A673 (cell line): ENCODE measurements at regions not wholly inside any gene's neighbourhood (a gene's known extent, or its start where the extent isn't known, plus 50 kb on each side); places are given as distances from the start of the nearest gene placed in this dataset.

Experiments used
- BruUV-seq: library from RNA; stranded (reverse); fragments of 400-500 nt; replicated peaks from 2 replicates; lab custom pipeline; 2021; lab: Mats Ljungman, UMichigan
- CTCF ChIA-PET: fragments of 300-600 bp; sonication (Branson Sonifier 250); formaldehyde crosslinking; loops from one replicate; lab custom pipeline; 2022; ENCODE audit warnings: antibody characterized with exemption; lab: Charles Lee
- POLR2A ChIA-PET: fragments of 300-600 bp; sonication (Branson Sonifier 250); formaldehyde crosslinking; loops from one replicate; lab custom pipeline; 2022; ENCODE audit warnings: antibody characterized with exemption; ENCODE audit not compliant: low non-redundant PET; lab: Charles Lee
- DNase-seq: peaks from one replicate; pipeline ENCODE4 v3.0.0-alpha.2; 2015; ENCODE audit warnings: low spot score
- H3K27ac ChIP-seq: fragments of 200-600 bp; sonication (generic); 2 replicates; pipeline ENCODE4 v1.5.1; 2016; ENCODE audit warnings: mixed run types, low read depth, mild to moderate bottlenecking, mixed read lengths, antibody characterized with exemption, low read length; ENCODE audit not compliant: poor library complexity, severe bottlenecking
- H3K27me3 ChIP-seq: fragments of 200-600 bp; sonication (generic); replicated peaks from 2 replicates; pipeline ENCODE4 v1.6.1; 2017; ENCODE audit warnings: mixed run types, low read depth, mild to moderate bottlenecking, mixed read lengths, antibody characterized with exemption, low read length; ENCODE audit not compliant: insufficient read depth, poor library complexity
- H3K36me3 ChIP-seq: fragments of 200-600 bp; sonication (generic); 2 replicates; pipeline ENCODE4 v1.6.1; 2016; ENCODE audit warnings: mixed run types, mild to moderate bottlenecking, mixed read lengths, antibody characterized with exemption, low read length; ENCODE audit not compliant: insufficient read depth, poor library complexity, severe bottlenecking
- H3K4me1 ChIP-seq: fragments of 200-600 bp; sonication (generic); 2 replicates; pipeline ENCODE4 v1.6.1; 2017; ENCODE audit warnings: mixed run types, mild to moderate bottlenecking, mixed read lengths, antibody characterized with exemption, low read length; ENCODE audit not compliant: insufficient read depth, poor library complexity, severe bottlenecking
- H3K4me3 ChIP-seq: fragments of 200-600 bp; sonication (generic); 2 replicates; pipeline ENCODE4 v1.5.1; 2016; ENCODE audit warnings: low read depth, mixed run types, mild to moderate bottlenecking, mixed read lengths, low read length; ENCODE audit not compliant: poor library complexity, severe bottlenecking
- H3K9me3 ChIP-seq: fragments of 200-600 bp; sonication (generic); 2 replicates; pipeline ENCODE4 v1.6.1; 2016; ENCODE audit warnings: mixed run types, low read depth, mild to moderate bottlenecking, mixed read lengths, antibody characterized with exemption, low read length; ENCODE audit not compliant: poor library complexity, severe bottlenecking
- CTCF ChIP-seq: fragments of 300-800, 200-600 bp; sonication (generic); conservative IDR thresholded peaks from 2 replicates; pipeline ENCODE4 v1.5.1; 2017; ENCODE audit warnings: low read depth, mild to moderate bottlenecking, antibody characterized with exemption, low read length, moderate library complexity, mixed read lengths
- EZH2 ChIP-seq: fragments of 200-600 bp; sonication (generic); IDR thresholded peaks from 2 replicates; pipeline ENCODE4 v1.6.1; 2017; ENCODE audit warnings: borderline replicate concordance, low read depth, mild to moderate bottlenecking, mixed read lengths, antibody characterized with exemption, low read length; ENCODE audit not compliant: poor library complexity, severe bottlenecking
- intact Hi-C: fragments of 100-400 bp; cut with micrococcal nuclease; formaldehyde crosslinking; loops from one replicate; pipeline ENCODE4 v1.10.0; 2022; ENCODE audit not compliant: unreplicated experiment

GRCh38 chr16:82382521-82382920 is 212.5 kb upstream of the MPHOSPH6 start:
- intact Hi-C loops, result no loop called here
- Histone ChIP-seq H3K4me1 (no peaks in the 10 kb centered on the region), H3K9me3 (no peaks in the 10 kb centered on the region), H3K4me3 (no peak overlapping the region), H3K27me3 (no peaks in the 10 kb centered on the region), H3K36me3 (no peaks in the 10 kb centered on the region), H3K27ac (no peak overlapping the region)
- no peak for TF ChIP-seq CTCF
- TF ChIP-seq EZH2, result no peak
- no TSS peak for BruUV-seq
- DNase-seq, result no peak
- POLR2A ChIA-PET, result no interaction called here
- CTCF ChIA-PET, result no interaction called here

GRCh38 chr16:82379551-82379950 is 209.5 kb upstream of the MPHOSPH6 start:
- no peak for TF ChIP-seq CTCF
- no peak for TF ChIP-seq EZH2
- ChIA-PET POLR2A (no interaction called here), CTCF (no interaction called here)
- intact Hi-C loops, result no loop called here
- no peak overlapping the region for H3K27ac ChIP-seq
- H3K36me3 ChIP-seq, result no peaks in the 10 kb centered on the region
- H3K27me3 ChIP-seq, result no peaks in the 10 kb centered on the region
- H3K9me3 ChIP-seq, result no peaks in the 10 kb centered on the region
- H3K4me3 ChIP-seq, result no peak overlapping the region
- DNase-seq, result no peak
- no peaks in the 10 kb centered on the region for H3K4me1 ChIP-seq
- no TSS peak for BruUV-seq

- BruUV-seq, result no TSS peak
- Histone ChIP-seq H3K27me3 (no peaks in the 10 kb centered on the region), H3K4me1 (no peaks in the 10 kb centered on the region), H3K36me3 (no peaks in the 10 kb centered on the region), H3K4me3 (no peak overlapping the region), H3K27ac (no peak overlapping the region), H3K9me3 (no peaks in the 10 kb centered on the region)
- intact Hi-C loops, result no loop called here
- no peak for TF ChIP-seq EZH2
- ChIA-PET CTCF (no interaction called here), POLR2A (no interaction called here)
- no peak for DNase-seq
These were observed 204.0 kb upstream of the MPHOSPH6 start for GRCh38 chr16:82373976-82374375.

GRCh38 chr16:82370282-82370681 is 200.3 kb upstream of the MPHOSPH6 start:
- no peak for DNase-seq
- no peak for TF ChIP-seq CTCF
- no peak for TF ChIP-seq EZH2
- H3K9me3 ChIP-seq, result no peaks in the 10 kb centered on the region
- H3K27ac ChIP-seq, result no peak overlapping the region
- BruUV-seq, result no TSS peak
- H3K36me3 ChIP-seq, result no peaks in the 10 kb centered on the region
- ChIA-PET POLR2A (no interaction called here), CTCF (no interaction called here)
- H3K27me3 ChIP-seq, result no peaks in the 10 kb centered on the region
- H3K4me1 ChIP-seq, result no peaks in the 10 kb centered on the region
- no peak overlapping the region for H3K4me3 ChIP-seq
- intact Hi-C loops, result no loop called here
